ENCODE measurements at regions not wholly inside any gene's neighbourhood (a gene's known extent, or its start where the extent isn't known, plus 50 kb on each side); places are given as distances from the start of the nearest gene placed in this dataset.
"Not testable (repeated sequence)": the region's sequence is repeated elsewhere in the genome, so short reads cannot be mapped to it uniquely, and the experiment has no call there.

- H3K4me1 Mint-ChIP-seq (ENCODE audit: low read depth); DNase-seq (ENCODE audit: low spot score); H3K4me3 Mint-ChIP-seq: not testable (repeated sequence)
These were observed 69.5 kb downstream of the NPIPA7 start for GRCh38 chr16:16448423-16448822.

DNA sequence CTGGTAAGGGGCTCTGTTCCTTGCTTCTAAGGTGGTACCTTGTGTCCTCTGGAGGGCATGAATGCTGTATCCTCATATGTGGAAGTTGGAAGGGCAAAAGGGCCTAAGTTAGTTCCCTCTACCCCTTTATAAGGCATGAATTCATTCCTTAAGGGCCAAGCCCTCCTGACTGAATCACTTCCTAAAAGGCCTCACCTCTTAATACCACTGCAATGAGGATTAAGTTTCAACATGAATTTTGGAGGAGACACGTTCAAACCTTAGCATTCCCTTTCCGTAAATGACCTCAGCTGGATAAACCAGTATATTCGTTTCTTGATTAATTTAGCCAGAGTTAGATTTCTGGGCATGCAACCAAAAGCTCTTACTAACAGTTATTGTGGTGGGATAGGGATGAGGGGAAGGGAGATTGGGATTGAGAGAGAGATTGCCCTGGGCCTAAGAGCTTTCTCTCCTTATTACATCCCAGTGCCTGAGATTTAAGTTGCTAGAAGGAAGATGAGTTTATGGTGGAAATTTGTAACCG, 70.8 kb downstream of the NPIPA7 start:
- H3K36me3 Mint-ChIP-seq (ENCODE audit: low read depth); DNase-seq (ENCODE audit: low spot score); H3K9me3 Mint-ChIP-seq; H3K4me3 Mint-ChIP-seq; H3K27ac Mint-ChIP-seq; H3K4me1 Mint-ChIP-seq (ENCODE audit: low read depth); intact Hi-C loops (cut with micrococcal nuclease); H3K27me3 Mint-ChIP-seq (ENCODE audit: insufficient read depth): not testable (repeated sequence)

More at GRCh38 chr16:16448423-16448822, 69.5 kb downstream of the NPIPA7 start:
- H3K27me3 Mint-ChIP-seq (ENCODE audit: insufficient read depth); H3K9me3 Mint-ChIP-seq; H3K27ac Mint-ChIP-seq; intact Hi-C loops (cut with micrococcal nuclease); H3K36me3 Mint-ChIP-seq (ENCODE audit: low read depth): not testable (repeated sequence)

GRCh38 chr16:16451721-16452410, 72.9 kb downstream of the NPIPA7 start:
- DNase-seq (ENCODE audit: low spot score); H3K36me3 Mint-ChIP-seq (ENCODE audit: low read depth); H3K27ac Mint-ChIP-seq; H3K4me1 Mint-ChIP-seq (ENCODE audit: low read depth); H3K9me3 Mint-ChIP-seq; intact Hi-C loops (cut with micrococcal nuclease); H3K4me3 Mint-ChIP-seq; H3K27me3 Mint-ChIP-seq (ENCODE audit: insufficient read depth): not testable (repeated sequence)

DNA sequence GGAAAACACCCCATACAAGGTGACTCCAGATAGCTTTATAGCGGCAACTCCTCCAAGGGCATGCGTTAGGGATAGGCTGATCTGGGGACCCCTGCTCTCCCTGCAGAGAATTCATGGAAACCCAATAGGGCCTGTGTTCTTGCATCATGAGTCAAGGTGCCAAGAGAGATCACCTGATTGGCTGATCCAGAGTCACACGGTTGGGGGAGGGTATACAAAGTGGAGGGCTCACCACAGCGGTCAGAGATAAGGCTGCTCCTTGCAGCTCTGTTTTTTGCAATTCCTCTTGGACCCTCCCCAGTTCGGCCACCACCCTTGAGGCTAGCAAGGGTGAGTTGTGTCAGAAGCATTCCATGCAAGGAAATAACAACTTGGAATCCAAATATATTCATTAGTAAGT, 79.6 kb downstream of the NPIPA7 start:
- H3K4me3 Mint-ChIP-seq; H3K36me3 Mint-ChIP-seq (ENCODE audit: low read depth); intact Hi-C loops (cut with micrococcal nuclease); DNase-seq (ENCODE audit: low spot score); H3K9me3 Mint-ChIP-seq; H3K4me1 Mint-ChIP-seq (ENCODE audit: low read depth); H3K27ac Mint-ChIP-seq; H3K27me3 Mint-ChIP-seq (ENCODE audit: insufficient read depth): not testable (repeated sequence)

GRCh38 chr16:16463792-16464191, 84.9 kb downstream of the NPIPA7 start:
- not testable (repeated sequence) for H3K9me3 Mint-ChIP-seq

GRCh38 chr16:16488919-16489318, 110.0 kb downstream of the NPIPA7 start:
- H3K27me3 Mint-ChIP-seq (ENCODE audit: insufficient read depth); H3K9me3 Mint-ChIP-seq; DNase-seq (ENCODE audit: low spot score); H3K4me3 Mint-ChIP-seq; intact Hi-C loops (cut with micrococcal nuclease); H3K27ac Mint-ChIP-seq; H3K36me3 Mint-ChIP-seq (ENCODE audit: low read depth); H3K4me1 Mint-ChIP-seq (ENCODE audit: low read depth): not testable (repeated sequence)

More at GRCh38 chr16:16463792-16464191, 84.9 kb downstream of the NPIPA7 start:
- intact Hi-C loops (cut with micrococcal nuclease); H3K27me3 Mint-ChIP-seq (ENCODE audit: insufficient read depth); H3K27ac Mint-ChIP-seq; H3K4me1 Mint-ChIP-seq (ENCODE audit: low read depth); H3K4me3 Mint-ChIP-seq; H3K36me3 Mint-ChIP-seq (ENCODE audit: low read depth); DNase-seq (ENCODE audit: low spot score): not testable (repeated sequence)

- DNase-seq (ENCODE audit: low spot score); H3K9me3 Mint-ChIP-seq; H3K4me3 Mint-ChIP-seq; H3K36me3 Mint-ChIP-seq (ENCODE audit: low read depth); H3K27me3 Mint-ChIP-seq (ENCODE audit: insufficient read depth); H3K27ac Mint-ChIP-seq; H3K4me1 Mint-ChIP-seq (ENCODE audit: low read depth); intact Hi-C loops (cut with micrococcal nuclease): not testable (repeated sequence)
These were observed 110.5 kb downstream of the NPIPA7 start for GRCh38 chr16:16489466-16489865.

DNA sequence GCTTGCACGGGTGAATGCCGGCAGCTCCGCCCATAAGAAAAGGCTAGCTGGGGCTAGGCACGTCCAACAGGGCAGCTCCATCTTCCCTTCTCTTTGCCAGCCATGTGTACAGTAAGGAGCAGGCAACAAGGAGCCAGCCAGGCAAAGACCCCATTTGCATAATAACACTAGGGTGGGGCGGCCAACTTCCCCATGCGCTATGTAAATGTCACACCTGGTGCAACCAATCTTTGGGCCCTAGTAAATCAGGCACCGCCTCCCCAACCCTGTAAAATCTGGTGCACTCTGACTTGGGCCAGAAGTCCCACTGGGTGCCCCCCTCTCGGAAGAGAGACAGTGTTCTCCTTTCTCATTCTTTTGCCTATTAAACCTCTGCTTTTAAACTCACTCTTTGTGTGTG, 115.2 kb downstream of the NPIPA7 start:
- H3K9me3 Mint-ChIP-seq; intact Hi-C loops (cut with micrococcal nuclease); H3K4me1 Mint-ChIP-seq (ENCODE audit: low read depth); H3K27ac Mint-ChIP-seq; H3K27me3 Mint-ChIP-seq (ENCODE audit: insufficient read depth); H3K4me3 Mint-ChIP-seq; DNase-seq (ENCODE audit: low spot score); H3K36me3 Mint-ChIP-seq (ENCODE audit: low read depth): not testable (repeated sequence)

GRCh38 chr16:16494998-16495397, 116.1 kb downstream of the NPIPA7 start:
- H3K27ac Mint-ChIP-seq; H3K4me1 Mint-ChIP-seq (ENCODE audit: low read depth); H3K9me3 Mint-ChIP-seq; H3K4me3 Mint-ChIP-seq; H3K36me3 Mint-ChIP-seq (ENCODE audit: low read depth); intact Hi-C loops (cut with micrococcal nuclease); H3K27me3 Mint-ChIP-seq (ENCODE audit: insufficient read depth); DNase-seq (ENCODE audit: low spot score): not testable (repeated sequence)

DNA sequence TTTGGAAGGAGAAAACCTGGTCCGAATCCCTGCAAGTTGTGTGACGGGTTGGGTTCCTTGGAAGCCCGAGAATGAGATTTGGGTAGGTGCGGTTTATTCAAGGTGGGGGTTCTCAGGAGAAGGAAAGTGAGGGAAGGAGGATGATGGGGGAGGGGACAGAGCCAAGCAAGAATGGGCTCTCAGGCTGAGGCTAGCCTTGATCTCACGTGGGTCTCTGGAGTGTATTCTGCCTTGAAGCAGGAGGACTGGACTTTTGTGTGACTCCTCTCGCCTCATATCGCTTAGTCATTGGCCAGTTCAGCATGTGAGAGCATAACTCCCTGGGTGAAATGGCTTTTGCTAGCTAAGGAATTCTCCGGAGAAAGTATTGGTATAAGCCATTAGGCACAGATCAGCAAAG, 120.9 kb downstream of the NPIPA7 start:
- H3K27me3 Mint-ChIP-seq (ENCODE audit: insufficient read depth); DNase-seq (ENCODE audit: low spot score); H3K27ac Mint-ChIP-seq; H3K9me3 Mint-ChIP-seq; H3K36me3 Mint-ChIP-seq (ENCODE audit: low read depth); intact Hi-C loops (cut with micrococcal nuclease); H3K4me1 Mint-ChIP-seq (ENCODE audit: low read depth); H3K4me3 Mint-ChIP-seq: not testable (repeated sequence)

GRCh38 chr16:16507041-16507440, 128.1 kb downstream of the NPIPA7 start:
- intact Hi-C loops (cut with micrococcal nuclease); H3K9me3 Mint-ChIP-seq; H3K27ac Mint-ChIP-seq; H3K36me3 Mint-ChIP-seq (ENCODE audit: low read depth); H3K4me3 Mint-ChIP-seq; H3K27me3 Mint-ChIP-seq (ENCODE audit: insufficient read depth); H3K4me1 Mint-ChIP-seq (ENCODE audit: low read depth); DNase-seq (ENCODE audit: low spot score): not testable (repeated sequence)

- H3K36me3 Mint-ChIP-seq (ENCODE audit: low read depth); intact Hi-C loops (cut with micrococcal nuclease); H3K4me3 Mint-ChIP-seq; H3K27me3 Mint-ChIP-seq (ENCODE audit: insufficient read depth); H3K4me1 Mint-ChIP-seq (ENCODE audit: low read depth); DNase-seq (ENCODE audit: low spot score); H3K27ac Mint-ChIP-seq; H3K9me3 Mint-ChIP-seq: not testable (repeated sequence)
These were observed 129.4 kb downstream of the NPIPA7 start for GRCh38 chr16:16508344-16508743.

DNA sequence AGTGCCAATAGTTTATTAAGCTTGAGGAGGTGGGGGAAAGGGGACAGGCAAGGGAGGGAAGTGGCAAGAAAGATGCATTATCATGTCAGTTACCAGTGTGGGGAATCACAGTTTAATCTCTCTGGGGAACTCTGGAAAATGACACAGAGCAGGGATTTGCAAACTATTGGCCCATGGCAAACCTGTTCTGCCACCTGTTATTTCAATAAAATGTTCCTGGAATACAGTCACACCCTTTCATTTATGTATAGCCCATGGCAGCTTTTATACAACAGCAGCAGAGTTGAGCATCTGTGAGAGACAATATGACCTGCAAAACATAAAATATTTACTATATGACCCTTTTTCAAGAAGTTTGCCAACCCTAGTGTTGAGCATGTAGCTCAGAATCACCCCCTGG, 140.5 kb downstream of the NPIPA7 start:
- H3K27ac Mint-ChIP-seq; H3K4me1 Mint-ChIP-seq (ENCODE audit: low read depth); H3K9me3 Mint-ChIP-seq; H3K27me3 Mint-ChIP-seq (ENCODE audit: insufficient read depth); H3K36me3 Mint-ChIP-seq (ENCODE audit: low read depth); H3K4me3 Mint-ChIP-seq; intact Hi-C loops (cut with micrococcal nuclease); DNase-seq (ENCODE audit: low spot score): not testable (repeated sequence)

Measured in activated T-helper 1 cell treated with anti-CD3 and anti-CD28 coated beads, Interleukin-12 subunit alpha, Interleukin-12 subunit beta, Interleukin-2, Interleukin-4 antibody, amounts not matched to agents 30 ng/mL and 10 ng/mL and 1 ng/mL, durations not matched to agents 14 hours and 24 hours and 36 hours (primary cell).